ENCODE measurements at regions not wholly inside any gene's neighbourhood (a gene's known extent, or its start where the extent isn't known, plus 50 kb on each side); places are given as distances from the start of the nearest gene placed in this dataset.

DNA sequence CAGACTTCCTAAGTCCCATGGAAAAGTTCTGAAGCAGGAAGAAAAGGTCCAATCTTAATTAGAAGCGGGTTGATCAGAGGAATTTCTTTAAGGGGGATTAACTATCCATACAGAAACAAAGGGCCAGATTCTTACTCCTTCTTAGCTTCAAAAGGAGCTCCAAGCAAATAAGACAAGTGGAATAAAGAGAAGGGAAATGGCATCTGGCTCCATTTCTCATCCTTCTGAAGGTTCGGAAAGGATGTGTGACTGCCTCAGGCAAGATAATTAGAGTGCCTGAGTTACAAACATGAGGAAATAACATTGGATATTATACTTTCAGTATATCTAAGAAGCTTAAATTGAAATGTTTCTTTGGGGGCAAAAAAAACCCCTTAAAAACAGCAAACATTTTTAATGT lies 88.1 kb upstream of the ADAMTS19 start:
- TF ChIP-seq CTCF (IDR thresholded peaks at IDR 0.05) = no peak
- no peak for TF ChIP-seq EZH2 (IDR thresholded peaks at IDR 0.05; ENCODE audit: borderline replicate concordance, insufficient read depth, low read depth, low read length, poor library complexity, severe bottlenecking)
